Inflammatory macrophage (primary cell): ENCODE measurements at regions not wholly inside any gene's neighbourhood (a gene's known extent, or its start where the extent isn't known, plus 50 kb on each side); places are given as distances from the start of the nearest gene placed in this dataset.

Experiments used
- DNase-seq, 2 donors: peaks; one replicate each; pipeline ENCODE4 v3.0.0-alpha.2; 2020 to 2022

GRCh38 chr21:24316277-24316922, 1290.9 kb downstream of the MRPL39 start:
- no peak for DNase-seq

DNA sequence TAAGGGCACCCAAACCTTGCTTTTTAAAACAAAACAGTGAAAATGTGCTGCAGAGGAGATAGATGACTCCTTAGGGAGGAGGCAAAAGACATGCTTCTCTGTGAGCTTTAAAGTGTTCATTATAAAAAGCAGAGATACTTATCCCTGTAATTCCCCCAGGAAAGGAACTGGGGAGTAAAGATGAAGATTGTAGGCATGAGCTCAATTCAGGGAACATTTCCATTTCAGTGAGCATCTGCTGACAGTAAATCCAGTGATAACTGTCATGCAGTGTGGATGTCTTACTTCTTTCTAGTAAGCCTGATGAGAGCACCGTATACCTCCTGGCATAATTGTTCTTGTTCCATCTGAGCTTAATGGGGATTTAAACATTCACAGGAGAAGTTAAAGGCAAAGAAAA, 1296.5 kb downstream of the MRPL39 start:
- DNase-seq, result no peak

DNA sequence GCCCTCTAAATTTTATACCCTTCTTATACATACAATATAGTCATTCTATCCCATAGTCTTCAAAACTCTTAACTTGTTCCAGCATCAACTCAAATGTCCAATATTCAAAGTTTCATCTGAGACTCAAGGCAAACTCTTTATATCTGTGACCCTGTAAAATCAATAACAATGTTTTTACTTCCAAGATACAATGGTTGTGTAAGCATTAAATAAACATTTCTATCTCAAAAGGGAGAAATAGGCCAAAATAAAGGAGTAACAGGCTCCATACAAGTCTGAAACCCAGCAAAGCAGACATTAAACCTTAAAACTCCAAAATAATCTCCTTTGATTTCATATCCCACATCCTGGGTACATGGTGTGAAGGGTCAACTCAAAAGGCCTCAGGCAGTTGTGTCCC, 1299.1 kb downstream of the MRPL39 start:
- no peak for DNase-seq

- no peak for DNase-seq
These were observed 1304.9 kb downstream of the MRPL39 start for GRCh38 chr21:24302400-24302799.

- DNase-seq, result no peak
These were observed 1309.2 kb downstream of the MRPL39 start for GRCh38 chr21:24298040-24298439.

- peak; percentile 62 to 73 for DNase-seq
These were observed 1313.1 kb downstream of the MRPL39 start for GRCh38 chr21:24294171-24294570.

- no peak for DNase-seq
These were observed 1317.0 kb downstream of the MRPL39 start for GRCh38 chr21:24290151-24290833.

GRCh38 chr21:24289539-24289938, 1317.7 kb downstream of the MRPL39 start:
- DNase-seq, result no peak

DNA sequence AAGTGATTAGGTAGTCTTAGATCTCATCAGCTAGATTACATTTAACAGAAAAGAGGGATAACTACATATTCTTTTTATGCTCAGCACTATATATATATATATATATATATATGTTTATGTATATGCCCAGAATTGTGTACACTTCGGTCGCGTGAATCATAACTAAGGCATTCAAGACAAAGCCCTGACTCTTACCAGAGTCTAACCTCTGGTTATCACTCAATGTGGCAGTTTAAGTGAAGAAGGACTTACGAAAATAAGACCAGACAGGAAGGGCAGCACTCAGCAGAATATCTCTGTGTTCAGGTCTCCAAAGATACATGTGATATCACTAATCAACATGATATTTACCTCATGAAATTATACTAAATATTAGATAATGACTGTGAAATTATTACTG, 1326.7 kb downstream of the MRPL39 start:
- no peak for DNase-seq

DNA sequence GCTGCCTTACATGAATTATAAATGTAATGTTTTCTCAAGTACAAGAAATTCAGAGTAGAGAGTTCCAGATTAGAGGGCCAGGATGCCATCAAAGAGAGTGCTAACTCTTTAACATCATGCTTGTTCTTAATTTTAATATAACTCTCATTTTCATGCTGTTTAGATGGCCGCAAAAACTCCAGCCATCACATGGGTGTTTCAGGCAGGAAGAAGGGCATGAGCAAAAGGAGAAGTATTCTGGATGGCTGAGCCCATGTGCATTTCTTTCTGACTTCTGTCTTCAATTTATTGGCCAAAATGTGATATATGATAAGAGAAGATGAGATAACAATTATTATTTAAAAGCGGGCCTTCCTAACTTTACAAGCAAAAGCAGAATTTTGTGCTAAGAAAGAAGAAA, 1328.6 kb downstream of the MRPL39 start:
- DNase-seq, result no peak

DNA sequence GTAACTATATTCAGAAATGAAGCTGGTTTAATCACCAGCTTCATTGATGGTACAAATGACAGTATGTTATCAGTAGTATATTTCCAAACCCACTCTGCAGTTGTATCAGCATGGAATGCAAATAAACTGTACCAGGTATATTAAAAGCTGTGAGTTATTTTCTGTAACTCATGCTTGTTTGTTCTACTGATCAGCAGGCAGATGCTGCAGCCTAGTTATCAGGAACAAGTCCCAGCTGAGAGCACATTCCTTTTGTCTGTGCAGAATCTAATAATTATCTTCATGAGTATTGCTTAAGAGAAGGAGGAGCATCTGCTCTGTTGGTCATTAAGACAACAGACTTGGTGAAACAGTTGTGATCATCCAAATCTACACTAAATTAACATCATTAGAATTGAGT, 1331.1 kb downstream of the MRPL39 start:
- DNase-seq, result no peak

DNA sequence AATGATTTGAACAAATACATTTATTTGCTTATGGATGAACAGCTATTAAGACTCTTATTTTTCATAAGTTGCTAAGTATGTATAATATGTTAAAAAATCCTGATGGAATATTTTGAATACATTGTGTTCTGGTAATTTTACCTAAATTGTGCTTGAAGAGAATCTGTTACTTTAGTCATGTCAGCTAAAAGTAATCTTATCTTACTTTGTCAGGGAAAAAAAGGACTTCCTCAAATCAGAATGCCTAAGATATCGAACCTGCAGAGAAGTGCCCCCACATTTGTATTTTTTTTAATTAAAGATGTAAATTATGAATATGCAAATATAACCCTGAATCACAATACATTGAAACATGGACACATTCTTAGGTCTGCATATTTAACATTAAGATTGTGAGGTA, 1331.7 kb downstream of the MRPL39 start:
- no peak for DNase-seq

DNA sequence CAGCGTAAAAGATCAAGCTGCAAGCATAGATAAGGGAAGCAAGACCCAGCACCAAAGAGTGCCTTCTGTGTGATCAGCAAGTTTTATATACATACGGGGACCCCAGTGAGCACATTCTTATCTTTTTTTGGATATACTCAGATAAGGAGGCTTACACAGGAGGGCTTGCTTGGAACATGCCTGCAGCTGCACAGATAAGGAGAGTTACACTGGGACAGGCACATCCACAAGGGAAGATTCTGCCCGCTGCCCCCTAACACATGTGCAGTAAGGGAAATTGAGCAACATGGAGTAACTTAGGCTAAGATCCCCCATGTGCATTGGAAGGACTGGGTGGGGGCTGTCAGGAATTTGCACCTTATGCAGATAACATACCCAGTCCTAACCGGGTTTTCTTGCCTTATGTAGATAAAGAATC, 1334.8 kb downstream of the MRPL39 start:
- no peak for DNase-seq

DNA sequence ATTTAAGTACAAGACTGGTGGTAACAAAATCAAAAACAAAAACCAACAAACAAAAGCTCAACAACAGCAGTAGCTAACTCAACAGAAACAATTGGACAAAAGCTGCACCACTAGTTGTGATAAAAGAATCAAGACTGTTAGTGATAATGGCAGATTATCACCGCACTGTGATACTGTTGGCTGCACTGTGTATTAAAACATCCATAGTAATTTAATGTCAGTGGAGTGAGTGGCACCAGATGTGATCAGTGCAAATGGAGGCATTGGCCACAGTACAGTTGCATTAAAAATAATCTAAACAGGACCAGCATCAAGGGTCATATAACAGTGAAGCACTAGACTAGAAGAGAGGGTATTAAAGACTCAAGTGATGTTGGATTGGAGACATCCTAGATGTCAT, 1341.3 kb downstream of the MRPL39 start:
- no peak for DNase-seq

DNA sequence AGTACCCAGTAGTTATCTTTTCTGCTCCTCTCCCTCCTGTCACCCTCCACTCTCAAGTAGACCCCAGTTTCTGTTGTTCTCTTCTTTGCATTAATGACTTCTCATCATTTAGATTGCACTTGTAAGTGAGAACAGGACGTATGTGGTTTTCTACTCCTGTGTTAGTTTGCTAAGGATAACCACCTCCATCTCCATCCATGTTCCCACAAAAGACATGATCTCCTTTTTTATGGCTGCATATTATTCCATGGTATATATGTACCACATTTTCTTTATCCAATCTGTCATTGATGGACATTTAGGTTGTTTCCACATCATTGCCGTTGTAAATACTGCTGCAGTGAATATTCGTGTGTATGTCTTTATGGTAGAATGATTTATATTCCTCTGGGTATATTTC, 1346.5 kb downstream of the MRPL39 start:
- DNase-seq, result no peak

DNA sequence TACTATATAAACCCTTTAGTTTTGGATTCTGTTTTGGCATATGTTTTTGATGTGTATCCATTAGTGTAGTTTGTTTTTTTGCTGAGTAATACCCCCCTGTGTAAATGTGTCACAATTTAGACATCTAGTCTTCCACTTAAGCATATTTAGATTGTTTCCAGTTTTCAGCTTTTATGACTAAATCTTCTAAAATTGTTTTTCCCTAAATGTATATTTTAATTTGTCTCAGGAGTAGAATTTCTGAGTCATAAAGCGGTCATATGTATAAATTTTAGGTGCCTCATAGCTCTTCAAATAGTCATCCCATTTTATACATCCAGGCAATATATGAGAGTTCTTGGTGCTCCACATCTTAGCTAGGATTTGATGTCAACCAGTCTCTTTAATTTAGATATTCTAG, 1348.0 kb downstream of the MRPL39 start:
- no peak for DNase-seq

DNA sequence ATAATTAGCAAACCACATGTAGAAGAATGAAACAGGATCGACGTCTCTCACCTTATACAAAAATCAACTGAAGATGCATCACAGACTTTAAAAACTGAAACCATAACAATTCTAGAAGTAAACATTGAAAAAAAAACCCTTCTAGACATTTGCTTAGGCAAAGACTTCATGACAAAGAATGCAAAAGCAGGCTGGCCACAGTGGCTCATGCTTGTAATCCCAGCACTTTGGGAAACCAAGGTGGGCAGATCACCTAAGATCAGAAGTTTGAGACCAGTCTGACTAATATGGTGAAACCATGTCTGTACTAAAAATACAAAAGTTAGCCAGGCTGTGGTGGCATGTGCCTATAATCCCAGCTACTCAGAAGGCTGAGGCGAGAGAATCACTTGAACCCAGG, 1351.7 kb downstream of the MRPL39 start:
- no peak for DNase-seq

GRCh38 chr21:24225431-24225830, 1381.8 kb downstream of the MRPL39 start:
- no peak for DNase-seq

DNA sequence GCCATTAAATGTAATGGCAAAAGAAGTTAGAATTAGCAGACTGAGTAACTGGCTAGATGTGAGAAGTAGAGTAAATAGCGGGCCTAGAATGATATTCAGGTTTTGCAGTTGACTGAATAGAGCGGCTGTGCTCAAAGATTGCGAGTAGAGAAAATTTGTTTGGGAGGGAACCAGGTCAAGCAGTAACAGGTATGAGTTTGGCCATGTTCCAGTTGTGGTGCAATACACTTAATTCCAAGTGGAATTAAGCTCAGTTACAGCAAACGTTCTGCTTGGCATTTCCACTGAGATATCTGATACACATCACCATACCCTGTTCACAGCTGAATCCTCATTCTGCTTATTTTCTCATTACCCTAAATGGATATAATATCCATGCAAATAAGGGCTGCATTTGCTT, 1382.9 kb downstream of the MRPL39 start:
- DNase-seq, result no peak

- peak; percentile 1 to 3 for DNase-seq
These were observed 1383.7 kb downstream of the MRPL39 start for GRCh38 chr21:24223624-24224023.

GRCh38 chr21:24222676-24223075, 1384.6 kb downstream of the MRPL39 start:
- no peak for DNase-seq

GRCh38 chr21:24220446-24220845, 1386.8 kb downstream of the MRPL39 start:
- DNase-seq, result no peak

DNA sequence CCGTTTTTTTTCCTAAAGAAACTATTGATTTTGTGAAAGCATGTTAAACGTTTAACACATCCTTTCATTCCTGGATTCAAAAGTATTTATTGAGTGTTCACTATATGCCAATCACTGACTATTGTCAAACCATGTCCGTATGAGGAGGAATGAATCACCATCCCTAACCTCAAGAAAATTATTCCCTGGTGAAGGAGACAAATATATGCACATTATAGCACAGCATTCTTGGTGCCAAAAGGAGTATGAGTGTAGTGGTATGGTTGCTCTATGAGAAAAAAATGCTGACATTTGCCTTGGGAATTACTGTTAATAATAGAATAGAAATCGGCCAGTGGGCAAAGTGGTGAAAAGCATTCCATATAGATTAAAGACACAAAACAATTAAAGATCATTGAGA, 1390.1 kb downstream of the MRPL39 start:
- DNase-seq, result no peak

- no peak for DNase-seq
These were observed 1397.2 kb downstream of the MRPL39 start for GRCh38 chr21:24210130-24210529.
